BE2C (cell line): ENCODE measurements at regions not wholly inside any gene's neighbourhood (a gene's known extent, or its start where the extent isn't known, plus 50 kb on each side); places are given as distances from the start of the nearest gene placed in this dataset.

ENCODE experiments used
- DNase-seq: peaks from one replicate; pipeline ENCODE4 v3.0.0-alpha.2; 2020
- H3K27me3 ChIP-seq: fragments of 250-450 bp; sonication (Bioruptor Pico); 2 replicates; pipeline ENCODE4 v1.5.1; 2020; ENCODE audit warnings: mild to moderate bottlenecking
- H3K36me3 ChIP-seq: fragments of 250-450 bp; sonication (Bioruptor Pico); 2 replicates; pipeline ENCODE4 v1.5.1; 2020; ENCODE audit warnings: mild to moderate bottlenecking
- H3K4me1 ChIP-seq: fragments of 250-450 bp; sonication (Bioruptor Pico); 2 replicates; pipeline ENCODE4 v1.5.1; 2020
- H3K4me3 ChIP-seq: 2 replicates; pipeline ENCODE4 v1.5.1; 2011; ENCODE audit warnings: low read depth, low read length
- H3K9me3 ChIP-seq: fragments of 250-450 bp; sonication (Bioruptor Pico); 2 replicates; pipeline ENCODE4 v1.5.1; 2020
- TF ChIP-seq, protein P1 (sequence below): IDR thresholded peaks from 2 replicates; pipeline ENCODE4 v1.5.1; 2012; ENCODE audit warnings: mild to moderate bottlenecking, low read depth, low read length

DNA sequence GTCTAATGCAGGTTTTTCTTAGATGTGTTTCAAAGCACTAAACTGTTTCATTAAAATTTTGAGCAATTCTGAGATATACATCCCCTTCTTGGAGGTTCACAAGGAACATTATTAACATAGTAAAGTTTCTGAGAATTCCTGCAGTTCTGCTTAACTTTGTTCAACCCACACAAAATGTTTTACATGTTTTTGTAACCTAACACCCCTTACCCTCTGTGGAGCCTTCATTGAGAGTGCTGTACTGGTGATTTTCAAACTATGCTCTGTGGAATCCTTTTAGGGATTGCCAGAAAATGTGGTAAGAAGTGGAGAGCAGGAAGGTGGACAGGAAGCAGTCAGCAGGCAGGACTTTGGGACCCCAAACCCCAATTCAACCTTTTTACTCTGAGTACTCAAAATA, 53.6 kb upstream of the ABCB5 start:
- Histone ChIP-seq H3K9me3 (no peaks in the 10 kb centered on the region), H3K4me3 (no peak overlapping the region), H3K27me3 (no peaks in the 10 kb centered on the region), H3K4me1 (no peaks in the 10 kb centered on the region), H3K36me3 (no peaks in the 10 kb centered on the region)
- no peak for DNase-seq
- TF ChIP-seq, protein P1, sequence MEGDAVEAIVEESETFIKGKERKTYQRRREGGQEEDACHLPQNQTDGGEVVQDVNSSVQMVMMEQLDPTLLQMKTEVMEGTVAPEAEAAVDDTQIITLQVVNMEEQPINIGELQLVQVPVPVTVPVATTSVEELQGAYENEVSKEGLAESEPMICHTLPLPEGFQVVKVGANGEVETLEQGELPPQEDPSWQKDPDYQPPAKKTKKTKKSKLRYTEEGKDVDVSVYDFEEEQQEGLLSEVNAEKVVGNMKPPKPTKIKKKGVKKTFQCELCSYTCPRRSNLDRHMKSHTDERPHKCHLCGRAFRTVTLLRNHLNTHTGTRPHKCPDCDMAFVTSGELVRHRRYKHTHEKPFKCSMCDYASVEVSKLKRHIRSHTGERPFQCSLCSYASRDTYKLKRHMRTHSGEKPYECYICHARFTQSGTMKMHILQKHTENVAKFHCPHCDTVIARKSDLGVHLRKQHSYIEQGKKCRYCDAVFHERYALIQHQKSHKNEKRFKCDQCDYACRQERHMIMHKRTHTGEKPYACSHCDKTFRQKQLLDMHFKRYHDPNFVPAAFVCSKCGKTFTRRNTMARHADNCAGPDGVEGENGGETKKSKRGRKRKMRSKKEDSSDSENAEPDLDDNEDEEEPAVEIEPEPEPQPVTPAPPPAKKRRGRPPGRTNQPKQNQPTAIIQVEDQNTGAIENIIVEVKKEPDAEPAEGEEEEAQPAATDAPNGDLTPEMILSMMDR = no peak

DNA sequence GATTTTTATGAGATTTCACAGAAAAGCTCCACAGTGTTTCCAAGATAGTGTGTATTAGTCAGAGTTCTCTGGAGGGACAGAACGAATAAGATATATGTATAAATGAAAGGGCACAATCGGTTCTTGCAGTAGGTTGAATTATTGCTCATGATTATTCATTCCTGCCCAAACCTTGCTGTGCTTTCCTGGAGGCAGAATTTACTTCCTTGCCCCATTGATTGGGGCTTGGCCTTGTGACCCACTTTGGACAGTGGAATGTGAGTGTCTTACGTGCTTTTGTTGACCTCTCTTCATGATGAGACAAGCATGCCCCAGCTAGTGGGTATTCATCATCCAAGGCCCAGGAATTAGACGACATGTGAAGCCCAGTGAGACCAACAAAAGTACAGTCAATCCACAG, 53.0 kb upstream of the ABCB5 start:
- no peaks in the 10 kb centered on the region for H3K4me1 ChIP-seq
- no peak overlapping the region for H3K4me3 ChIP-seq
- no peaks in the 10 kb centered on the region for H3K27me3 ChIP-seq
- TF ChIP-seq, protein P1 = no peak
- no peaks in the 10 kb centered on the region for H3K9me3 ChIP-seq
- no peaks in the 10 kb centered on the region for H3K36me3 ChIP-seq
- no peak for DNase-seq
